GM10266 (cell line): ENCODE measurements at regions not wholly inside any gene's neighbourhood (a gene's known extent, or its start where the extent isn't known, plus 50 kb on each side); places are given as distances from the start of the nearest gene placed in this dataset.
"Not testable (repeated sequence)": the region's sequence is repeated elsewhere in the genome, so short reads cannot be mapped to it uniquely, and the experiment has no call there.

Experiments used
- DNase-seq: peaks from one replicate; pipeline ENCODE4 v3.0.0; 2012; ENCODE audit errors: extremely low spot score
- CTCF ChIP-seq: IDR thresholded peaks from 2 replicates; pipeline ENCODE4 v1.5.1; 2012; ENCODE audit warnings: mild to moderate bottlenecking, low read depth; ENCODE audit not compliant: control insufficient read depth, insufficient read depth; ENCODE audit errors: missing control alignments

GRCh38 chr16:5756969-5757368 lies 659.4 kb upstream of the EEF2KMT start:
- DNase-seq: no peak

GRCh38 chr16:5753381-5753780 lies 655.8 kb upstream of the EEF2KMT start:
- DNase-seq: no peak
- no peak for TF ChIP-seq CTCF

More at GRCh38 chr16:5756969-5757368, 659.4 kb upstream of the EEF2KMT start:
- TF ChIP-seq CTCF: no peak

GRCh38 chr16:5751216-5751615 lies 653.6 kb upstream of the EEF2KMT start:
- no peak for TF ChIP-seq CTCF
- no peak for DNase-seq

- DNase-seq: not testable (repeated sequence)
These were observed 652.8 kb upstream of the EEF2KMT start for GRCh38 chr16:5750439-5750838.

GRCh38 chr16:5738586-5738985 lies 641.0 kb upstream of the EEF2KMT start:
- TF ChIP-seq CTCF: no peak
- no peak for DNase-seq

- no peak for TF ChIP-seq CTCF
- DNase-seq: no peak
These were observed 638.8 kb upstream of the EEF2KMT start for GRCh38 chr16:5736209-5736930.

- no peak for TF ChIP-seq CTCF
- no peak for DNase-seq
These were observed 637.8 kb upstream of the EEF2KMT start for GRCh38 chr16:5735444-5735843.

- no peak for TF ChIP-seq CTCF
- DNase-seq: no peak
These were observed 633.2 kb upstream of the EEF2KMT start for GRCh38 chr16:5730783-5731182.
